ENCODE measurements at regions not wholly inside any gene's neighbourhood (a gene's known extent, or its start where the extent isn't known, plus 50 kb on each side); places are given as distances from the start of the nearest gene placed in this dataset.

- Histone ChIP-seq H3K4me3 (replicated peaks; ENCODE audit: low read depth, low read length) (no peak overlapping the region), H3K27me3 (replicated peaks; ENCODE audit: control insufficient read depth, insufficient read depth, low read length) (no peaks in the 10 kb centered on the region; the same call in 1 of the 2 replicates), H3K36me3 (ENCODE audit: control insufficient read depth, insufficient read depth, low read length) (no peaks in the 10 kb centered on the region)
- TF ChIP-seq CTCF (IDR thresholded peaks at IDR 0.05; ENCODE audit: insufficient read depth, low read length, poor library complexity, severe bottlenecking) = no peak
- DNase-seq (ENCODE audit: extremely low read depth, insufficient read length) = no peak
These were observed 92.5 kb upstream of the ABI3BP start for GRCh38 chr3:101085752-101086151.

- DNase-seq (ENCODE audit: extremely low read depth, insufficient read length) = no peak
- Histone ChIP-seq H3K36me3 (ENCODE audit: control insufficient read depth, insufficient read depth, low read length) (no peaks in the 10 kb centered on the region), H3K27me3 (replicated peaks; ENCODE audit: control insufficient read depth, insufficient read depth, low read length) (no peaks in the 10 kb centered on the region; the same call in 1 of the 2 replicates), H3K4me3 (replicated peaks; ENCODE audit: low read depth, low read length) (no peak overlapping the region)
- no peak for TF ChIP-seq CTCF (IDR thresholded peaks at IDR 0.05; ENCODE audit: insufficient read depth, low read length, poor library complexity, severe bottlenecking)
These were observed 91.2 kb upstream of the ABI3BP start for GRCh38 chr3:101084404-101084803.

- no peak for TF ChIP-seq CTCF (IDR thresholded peaks at IDR 0.05; ENCODE audit: insufficient read depth, low read length, poor library complexity, severe bottlenecking)
- H3K4me3 ChIP-seq (replicated peaks; ENCODE audit: low read depth, low read length) = no peak overlapping the region
- H3K36me3 ChIP-seq (ENCODE audit: control insufficient read depth, insufficient read depth, low read length) = no peaks in the 10 kb centered on the region
- DNase-seq (ENCODE audit: extremely low read depth, insufficient read length) = no peak
- H3K27me3 ChIP-seq (replicated peaks; ENCODE audit: control insufficient read depth, insufficient read depth, low read length) = no peaks in the 10 kb centered on the region
These were observed 88.8 kb upstream of the ABI3BP start for GRCh38 chr3:101081999-101082398.

GRCh38 chr3:101081446-101081845 is 88.2 kb upstream of the ABI3BP start:
- H3K4me3 ChIP-seq (replicated peaks; ENCODE audit: low read depth, low read length) = no peak overlapping the region
- no peak for DNase-seq (ENCODE audit: extremely low read depth, insufficient read length)
- no peak for TF ChIP-seq CTCF (IDR thresholded peaks at IDR 0.05; ENCODE audit: insufficient read depth, low read length, poor library complexity, severe bottlenecking)
- no peaks in the 10 kb centered on the region for H3K36me3 ChIP-seq (ENCODE audit: control insufficient read depth, insufficient read depth, low read length)
- H3K27me3 ChIP-seq (replicated peaks; ENCODE audit: control insufficient read depth, insufficient read depth, low read length) = no peaks in the 10 kb centered on the region

- Histone ChIP-seq H3K36me3 (ENCODE audit: control insufficient read depth, insufficient read depth, low read length) (no peaks in the 10 kb centered on the region), H3K27me3 (replicated peaks; ENCODE audit: control insufficient read depth, insufficient read depth, low read length) (no peaks in the 10 kb centered on the region), H3K4me3 (replicated peaks; ENCODE audit: low read depth, low read length) (no peak overlapping the region)
- DNase-seq (ENCODE audit: extremely low read depth, insufficient read length) = no peak
- no peak for TF ChIP-seq CTCF (IDR thresholded peaks at IDR 0.05; ENCODE audit: insufficient read depth, low read length, poor library complexity, severe bottlenecking)
These were observed 84.3 kb upstream of the ABI3BP start for GRCh38 chr3:101077361-101078011.

- Histone ChIP-seq H3K4me3 (replicated peaks; ENCODE audit: low read depth, low read length) (no peak overlapping the region), H3K27me3 (replicated peaks; ENCODE audit: control insufficient read depth, insufficient read depth, low read length) (no peaks in the 10 kb centered on the region), H3K36me3 (ENCODE audit: control insufficient read depth, insufficient read depth, low read length) (no peaks in the 10 kb centered on the region)
- no peak for DNase-seq (ENCODE audit: extremely low read depth, insufficient read length)
- no peak for TF ChIP-seq CTCF (IDR thresholded peaks at IDR 0.05; ENCODE audit: insufficient read depth, low read length, poor library complexity, severe bottlenecking)
These were observed 81.3 kb upstream of the ABI3BP start for GRCh38 chr3:101074518-101074917.

Data from GM06990 (cell line).